Osteoblast (primary cell): ENCODE measurements at regions not wholly inside any gene's neighbourhood (a gene's known extent, or its start where the extent isn't known, plus 50 kb on each side); places are given as distances from the start of the nearest gene placed in this dataset.
"Not testable (repeated sequence)": the region's sequence is repeated elsewhere in the genome, so short reads cannot be mapped to it uniquely, and the experiment has no call there.

Experiments used
- DNase-seq: peaks from one replicate; pipeline ENCODE4 v3.0.0; 2011; ENCODE audit warnings: low spot score, mixed read lengths; ENCODE audit not compliant: insufficient read length; ENCODE audit errors: missing footprints
- H2AFZ ChIP-seq: 2 replicates; pipeline ENCODE4 v1.6.0; 2011; ENCODE audit warnings: mild to moderate bottlenecking, low read length
- H3K27ac ChIP-seq: 2 replicates; pipeline ENCODE4 v1.5.1; 2011; ENCODE audit warnings: mild to moderate bottlenecking, low read depth, low read length, moderate library complexity
- H3K27me3 ChIP-seq: 2 replicates; pipeline ENCODE4 v1.6.0; 2012; ENCODE audit warnings: mild to moderate bottlenecking, control low read depth, inconsistent platforms, low read length, moderate library complexity; ENCODE audit not compliant: insufficient read depth
- H3K36me3 ChIP-seq: 2 replicates; pipeline ENCODE4 v1.5.1; 2011; ENCODE audit warnings: mild to moderate bottlenecking, low read length, control low read depth, moderate library complexity; ENCODE audit not compliant: insufficient read depth
- H3K4me1 ChIP-seq: 2 replicates; pipeline ENCODE4 v1.5.1; 2011; ENCODE audit warnings: mild to moderate bottlenecking, low read length, control low read depth, moderate library complexity; ENCODE audit not compliant: insufficient read depth
- H3K4me2 ChIP-seq: 2 replicates; pipeline ENCODE4 v1.6.0; 2011; ENCODE audit warnings: mild to moderate bottlenecking, low read length; ENCODE audit not compliant: insufficient read depth
- H3K4me3 ChIP-seq: fragments of 200-600 bp; sonication (generic); 3 replicates; pipeline ENCODE4 v1.5.1; 2012; ENCODE audit warnings: mild to moderate bottlenecking, low read length, inconsistent platforms; ENCODE audit not compliant: insufficient read depth
- H3K79me2 ChIP-seq: 2 replicates; pipeline ENCODE4 v1.6.0; 2012; ENCODE audit warnings: mild to moderate bottlenecking, low read length, control low read depth, inconsistent platforms; ENCODE audit not compliant: insufficient read depth
- H3K9me3 ChIP-seq: 2 replicates; pipeline ENCODE4 v1.5.1; 2011; ENCODE audit warnings: low read depth, low read length, control low read depth
- H4K20me1 ChIP-seq: 2 replicates; pipeline ENCODE4 v1.6.0; 2012; ENCODE audit warnings: mild to moderate bottlenecking, low read length, control low read depth; ENCODE audit not compliant: insufficient read depth
- CTCF ChIP-seq: IDR thresholded peaks from 2 replicates; pipeline ENCODE4 v1.5.1; 2011; ENCODE audit warnings: mild to moderate bottlenecking, low read depth, low read length, moderate library complexity; ENCODE audit errors: extremely low read depth

GRCh38 chr10:27388761-27389399 is 115.2 kb upstream of the RAB18 start:
- Histone ChIP-seq H3K9me3 (no peaks in the 10 kb centered on the region), H3K79me2 (no peaks in the 10 kb centered on the region), H2AFZ (no peak overlapping the region), H3K4me3 (no peak overlapping the region), H4K20me1 (no peaks in the 10 kb centered on the region), H3K4me2 (no peak overlapping the region), H3K27me3 (peaks cover 2% of the 10 kb centered on the region), H3K27ac (no peak overlapping the region), H3K4me1 (no peaks in the 10 kb centered on the region), H3K36me3 (no peaks in the 10 kb centered on the region)
- no peak for TF ChIP-seq CTCF
- DNase-seq = no peak

GRCh38 chr10:27383595-27384542 is 120.2 kb upstream of the RAB18 start:
- Histone ChIP-seq H3K4me2 (no peak overlapping the region), H4K20me1 (no peaks in the 10 kb centered on the region), H2AFZ (no peak overlapping the region), H3K36me3 (no peaks in the 10 kb centered on the region), H3K4me1 (no peaks in the 10 kb centered on the region), H3K27ac (no peak overlapping the region), H3K79me2 (no peaks in the 10 kb centered on the region), H3K27me3 (peaks cover 2% of the 10 kb centered on the region), H3K9me3 (no peaks in the 10 kb centered on the region), H3K4me3 (no peak overlapping the region)
- DNase-seq = no peak
- TF ChIP-seq CTCF = no peak

- no peak for TF ChIP-seq CTCF
- H3K4me1 ChIP-seq = no peaks in the 10 kb centered on the region
- H3K4me2 ChIP-seq = no peak overlapping the region
- no peaks in the 10 kb centered on the region for H3K9me3 ChIP-seq
- H3K27me3 ChIP-seq = peaks cover 2% of the 10 kb centered on the region
- H2AFZ ChIP-seq = no peak overlapping the region
- H3K27ac ChIP-seq = no peak overlapping the region
- H4K20me1 ChIP-seq = no peaks in the 10 kb centered on the region
- no peak overlapping the region for H3K4me3 ChIP-seq
- H3K36me3 ChIP-seq = no peaks in the 10 kb centered on the region
- DNase-seq = no peak
- no peaks in the 10 kb centered on the region for H3K79me2 ChIP-seq
These were observed 121.9 kb upstream of the RAB18 start for GRCh38 chr10:27382176-27382575.

GRCh38 chr10:27380929-27381358 is 123.2 kb upstream of the RAB18 start:
- no peak overlapping the region for H2AFZ ChIP-seq
- H3K9me3 ChIP-seq = no peaks in the 10 kb centered on the region
- DNase-seq = no peak
- no peak overlapping the region for H3K27ac ChIP-seq
- no peak for TF ChIP-seq CTCF
- no peaks in the 10 kb centered on the region for H3K36me3 ChIP-seq
- H3K79me2 ChIP-seq = no peaks in the 10 kb centered on the region
- peaks cover 5% of the 10 kb centered on the region for H3K27me3 ChIP-seq
- H3K4me3 ChIP-seq = no peak overlapping the region
- no peaks in the 10 kb centered on the region for H4K20me1 ChIP-seq
- H3K4me2 ChIP-seq = no peak overlapping the region
- no peaks in the 10 kb centered on the region for H3K4me1 ChIP-seq

- not testable (repeated sequence) for H3K27me3 ChIP-seq, H3K79me2 ChIP-seq, H3K4me1 ChIP-seq, H2AFZ ChIP-seq, H3K27ac ChIP-seq, DNase-seq, H3K9me3 ChIP-seq, H3K36me3 ChIP-seq, H3K4me2 ChIP-seq, H4K20me1 ChIP-seq, H3K4me3 ChIP-seq
These were observed 125.1 kb upstream of the RAB18 start for GRCh38 chr10:27379041-27379440.
